ENCODE measurements at regions not wholly inside any gene's neighbourhood (a gene's known extent, or its start where the extent isn't known, plus 50 kb on each side); places are given as distances from the start of the nearest gene placed in this dataset.

- POLR2A ChIA-PET, result no interaction called here
Measured at GRCh38 chr18:52136532-52136931, 203.5 kb upstream of the DCC start.

More at GRCh38 chr18:52136532-52136931, 203.5 kb upstream of the DCC start:
- H3K4me3 ChIP-seq (ENCODE audit: low read depth in 2 of 2, low read length in 1 of 2), result no peak overlapping the region
- no peaks in the 10 kb centered on the region for H3K4me1 ChIP-seq (ENCODE audit: control insufficient read depth in 1 of 2, insufficient read depth in 2 of 2, low read depth in 1 of 2, low read length in 1 of 2)
- H3K79me2 ChIP-seq (ENCODE audit: insufficient read depth), result no peaks in the 10 kb centered on the region
- H4K20me1 ChIP-seq (ENCODE audit: insufficient read depth), result no peaks in the 10 kb centered on the region
- no peaks in the 10 kb centered on the region for H3K36me3 ChIP-seq (replicated peaks in 1 of 2; ENCODE audit: control insufficient read depth in 1 of 2, insufficient read depth in 2 of 2, low read length in 1 of 2)
- DNase-seq, result no peak
- no peak overlapping the region for H3K27ac ChIP-seq (ENCODE audit: low read depth in 2 of 2, low read length in 1 of 2)
- no peak overlapping the region for H3K4me2 ChIP-seq
- no peaks in the 10 kb centered on the region for H3K27me3 ChIP-seq (ENCODE audit: insufficient read depth)
- no peak overlapping the region for H2AFZ ChIP-seq (ENCODE audit: low read depth)
- TF ChIP-seq YY1 (IDR thresholded peaks at IDR 0.05; ENCODE audit: low read depth) (no peak), RFX5 (IDR thresholded peaks at IDR 0.05; ENCODE audit: low read length) (no peak), REST (IDR thresholded peaks at IDR 0.05; ENCODE audit: low read depth, low read length) (no peak), USF2 (IDR thresholded peaks at IDR 0.05; ENCODE audit: borderline replicate concordance, low read depth, low read length) (no peak), EP300 (IDR thresholded peaks at IDR 0.05; ENCODE audit: borderline replicate concordance in 1 of 2, low read depth in 1 of 2, low read length in 1 of 2) (no peak), EZH2phosphoT487 (IDR thresholded peaks at IDR 0.05; ENCODE audit: borderline replicate concordance, low read depth) (no peak), MAX (IDR thresholded peaks at IDR 0.05; ENCODE audit: low read depth) (no peak), IRF3 (IDR thresholded peaks at IDR 0.05; ENCODE audit: low read depth, low read length) (no peak), POLR2AphosphoS5 (IDR thresholded peaks at IDR 0.05; ENCODE audit: low read depth, low read length) (no peak), RXRA (IDR thresholded peaks at IDR 0.05; ENCODE audit: borderline replicate concordance, low read depth) (no peak), NFIC (IDR thresholded peaks at IDR 0.05; ENCODE audit: borderline replicate concordance) (no peak), GABPA (IDR thresholded peaks at IDR 0.05; ENCODE audit: low read depth) (no peak)
- H3F3A ChIP-seq (replicated peaks; ENCODE audit: insufficient read depth), result no peaks in the 10 kb centered on the region
- H3K9me3 ChIP-seq, result no peaks in the 10 kb centered on the region
- no peak overlapping the region for H3K9ac ChIP-seq
- CTCF ChIA-PET, result no interaction called here
- no peaks in the 10 kb centered on the region for H3K9me2 ChIP-seq

Data from SK-N-SH (cell line).